ENCODE measurements at regions not wholly inside any gene's neighbourhood (a gene's known extent, or its start where the extent isn't known, plus 50 kb on each side); places are given as distances from the start of the nearest gene placed in this dataset.

- TF ChIP-seq CTCF (conservative IDR thresholded peaks at IDR 0.05; ENCODE audit: low read depth, low read length): no peak
- no peak for DNase-seq (ENCODE audit: low spot score)
- no peaks in the 10 kb centered on the region for H3K36me3 ChIP-seq (ENCODE audit: insufficient read depth, low read length, poor library complexity, severe bottlenecking)
- H3K9me3 ChIP-seq (ENCODE audit: low read depth, low read length, poor library complexity, severe bottlenecking): peaks cover 4% of the 10 kb centered on the region
- POLR2A ChIA-PET (ENCODE audit: low non-redundant PET): no interaction called here
- intact Hi-C loops (cut with micrococcal nuclease; ENCODE audit: unreplicated experiment): no loop called here
- H3K27me3 ChIP-seq (replicated peaks; ENCODE audit: insufficient read depth, low read depth, low read length, poor library complexity): no peaks in the 10 kb centered on the region
- H3K27ac ChIP-seq (ENCODE audit: low read depth, low read length, poor library complexity, severe bottlenecking): no peak overlapping the region
- no TSS peak for BruUV-seq (replicated peaks)
- H3K4me3 ChIP-seq (ENCODE audit: low read depth, low read length, poor library complexity, severe bottlenecking): no peak overlapping the region
- CTCF ChIA-PET: no interaction called here
- H3K4me1 ChIP-seq (ENCODE audit: insufficient read depth, low read length, poor library complexity, severe bottlenecking): no peaks in the 10 kb centered on the region
Measured at GRCh38 chr10:57288754-57289153, 927.7 kb upstream of the ZWINT start.

GRCh38 chr10:57262892-57263291, 901.8 kb upstream of the ZWINT start:
- no peak overlapping the region for H3K27ac ChIP-seq (ENCODE audit: low read depth, low read length, poor library complexity, severe bottlenecking)
- intact Hi-C loops (cut with micrococcal nuclease; ENCODE audit: unreplicated experiment): no loop called here
- H3K27me3 ChIP-seq (replicated peaks; ENCODE audit: insufficient read depth, low read depth, low read length, poor library complexity): no peaks in the 10 kb centered on the region
- no peak for DNase-seq (ENCODE audit: low spot score)
- peaks cover 26% of the 10 kb centered on the region for H3K9me3 ChIP-seq (ENCODE audit: low read depth, low read length, poor library complexity, severe bottlenecking)
- H3K36me3 ChIP-seq (ENCODE audit: insufficient read depth, low read length, poor library complexity, severe bottlenecking): no peaks in the 10 kb centered on the region
- CTCF ChIA-PET: no interaction called here
- TF ChIP-seq EZH2 (IDR thresholded peaks at IDR 0.05; ENCODE audit: borderline replicate concordance, low read depth, low read length, poor library complexity, severe bottlenecking) (no peak), CTCF (conservative IDR thresholded peaks at IDR 0.05; ENCODE audit: low read depth, low read length) (no peak)
- no peak overlapping the region for H3K4me3 ChIP-seq (ENCODE audit: low read depth, low read length, poor library complexity, severe bottlenecking)
- H3K4me1 ChIP-seq (ENCODE audit: insufficient read depth, low read length, poor library complexity, severe bottlenecking): no peaks in the 10 kb centered on the region
- no TSS peak for BruUV-seq (replicated peaks)
- POLR2A ChIA-PET (ENCODE audit: low non-redundant PET): no interaction called here

- BruUV-seq (replicated peaks): no TSS peak
- TF ChIP-seq CTCF (conservative IDR thresholded peaks at IDR 0.05; ENCODE audit: low read depth, low read length) (no peak), EZH2 (IDR thresholded peaks at IDR 0.05; ENCODE audit: borderline replicate concordance, low read depth, low read length, poor library complexity, severe bottlenecking) (no peak)
- intact Hi-C loops (cut with micrococcal nuclease; ENCODE audit: unreplicated experiment): no loop called here
- ChIA-PET POLR2A (ENCODE audit: low non-redundant PET) (no interaction called here), CTCF (no interaction called here)
- Histone ChIP-seq H3K36me3 (ENCODE audit: insufficient read depth, low read length, poor library complexity, severe bottlenecking) (no peaks in the 10 kb centered on the region), H3K27ac (ENCODE audit: low read depth, low read length, poor library complexity, severe bottlenecking) (no peak overlapping the region), H3K9me3 (ENCODE audit: low read depth, low read length, poor library complexity, severe bottlenecking) (peaks cover 32% of the 10 kb centered on the region), H3K4me1 (ENCODE audit: insufficient read depth, low read length, poor library complexity, severe bottlenecking) (no peaks in the 10 kb centered on the region), H3K4me3 (ENCODE audit: low read depth, low read length, poor library complexity, severe bottlenecking) (no peak overlapping the region), H3K27me3 (replicated peaks; ENCODE audit: insufficient read depth, low read depth, low read length, poor library complexity) (no peaks in the 10 kb centered on the region)
- no peak for DNase-seq (ENCODE audit: low spot score)
Measured at GRCh38 chr10:57260175-57260574, 899.1 kb upstream of the ZWINT start.
